GM21737 (cell line): ENCODE measurements at regions not wholly inside any gene's neighbourhood (a gene's known extent, or its start where the extent isn't known, plus 50 kb on each side); places are given as distances from the start of the nearest gene placed in this dataset.

Source experiments
- ATAC-seq: cut with Tn5 transposase; IDR thresholded peaks from one replicate; pipeline ENCODE4 v1.9.1; 2021; ENCODE audit warnings: mild to moderate bottlenecking, moderate library complexity; ENCODE audit not compliant: unreplicated experiment

DNA sequence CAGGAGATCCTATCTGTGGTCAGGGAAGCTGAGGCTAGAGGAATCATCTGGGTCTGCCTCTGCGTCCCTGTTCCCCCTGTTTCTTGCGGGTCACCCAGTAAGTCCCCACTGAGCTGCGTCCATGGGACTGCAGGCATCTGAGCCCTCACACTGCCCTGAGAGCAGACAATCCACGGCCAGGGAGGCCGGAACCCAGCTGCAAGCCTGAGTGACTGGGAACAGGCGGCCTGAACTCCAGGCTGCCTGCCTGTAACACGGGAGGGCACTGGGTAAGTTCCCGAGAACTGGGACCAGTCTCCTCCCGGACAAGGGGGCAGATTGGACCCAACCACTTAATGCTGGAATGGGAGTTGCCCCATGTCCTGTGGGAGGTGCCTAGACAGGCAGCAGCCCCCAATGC lies 727.4 kb downstream of the BRD1 start:
- ATAC-seq = no peak

DNA sequence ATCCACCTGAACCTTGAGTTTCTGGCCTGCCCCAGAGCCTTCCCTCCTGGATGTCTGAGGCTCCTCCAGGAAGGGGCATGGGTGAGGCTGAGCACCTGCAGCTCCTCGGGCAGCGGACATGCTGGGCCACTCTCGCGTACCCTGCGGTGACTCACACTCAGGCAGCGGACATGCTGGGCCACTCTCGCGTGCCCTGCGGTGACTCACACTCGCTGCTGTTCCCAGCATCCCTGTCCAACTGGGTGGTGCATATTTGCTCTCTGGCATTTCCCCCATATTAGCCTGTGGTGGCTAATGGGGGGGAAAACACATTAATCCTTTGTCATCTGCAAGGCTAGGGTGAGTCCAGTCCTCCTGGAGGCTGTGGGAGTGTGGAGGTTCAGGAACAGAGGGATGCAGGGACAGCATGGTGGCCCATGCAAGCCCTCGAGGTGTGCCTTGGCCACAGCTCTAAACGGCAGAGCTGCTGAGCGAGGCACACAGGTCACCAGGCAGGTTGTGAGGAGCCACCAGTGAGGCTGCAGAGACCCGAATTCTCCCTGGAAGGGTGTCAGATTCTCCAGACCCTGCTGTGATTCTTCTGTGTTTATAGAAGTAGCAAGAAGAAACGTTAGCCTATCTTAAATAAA lies 728.1 kb downstream of the BRD1 start:
- ATAC-seq = no peak

DNA sequence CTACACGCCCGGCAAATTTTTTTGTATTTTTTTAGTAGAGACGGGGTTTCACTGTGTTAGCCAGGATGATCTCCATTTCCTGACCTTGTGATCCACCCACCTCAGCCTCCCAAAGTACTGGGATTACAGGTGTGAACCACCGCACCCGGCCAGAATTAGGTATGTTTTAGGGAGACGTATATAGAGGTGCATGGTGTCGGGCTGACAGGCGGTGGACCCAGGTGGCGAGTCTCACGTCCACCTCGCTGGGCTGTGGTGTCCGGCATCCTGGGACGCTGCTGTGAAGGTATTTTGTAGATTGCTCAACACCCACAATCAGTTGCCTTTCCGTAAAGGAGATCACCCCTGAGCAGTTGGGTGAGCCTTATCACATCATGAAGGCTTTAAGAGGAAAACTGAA lies 728.6 kb downstream of the BRD1 start:
- ATAC-seq = no peak

DNA sequence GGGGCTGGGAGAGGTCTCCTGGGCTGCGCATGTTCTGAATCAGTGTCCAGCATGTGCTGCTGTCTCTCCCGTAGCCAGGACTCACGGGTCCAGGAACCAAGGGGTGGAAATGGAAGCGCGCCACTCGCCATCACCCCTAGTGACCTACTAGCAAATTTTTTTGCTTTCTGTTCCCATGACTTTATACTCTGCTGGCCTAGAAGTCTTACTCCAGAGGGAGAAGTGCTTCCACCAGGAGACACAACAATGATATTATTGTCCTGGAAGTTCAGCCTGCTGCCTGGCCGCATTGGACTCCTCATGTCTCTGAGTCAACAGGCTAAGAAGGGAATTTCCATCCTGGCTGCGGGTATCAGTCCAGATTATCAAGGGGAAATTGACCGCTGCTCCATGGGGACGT lies 729.7 kb downstream of the BRD1 start:
- no peak for ATAC-seq

DNA sequence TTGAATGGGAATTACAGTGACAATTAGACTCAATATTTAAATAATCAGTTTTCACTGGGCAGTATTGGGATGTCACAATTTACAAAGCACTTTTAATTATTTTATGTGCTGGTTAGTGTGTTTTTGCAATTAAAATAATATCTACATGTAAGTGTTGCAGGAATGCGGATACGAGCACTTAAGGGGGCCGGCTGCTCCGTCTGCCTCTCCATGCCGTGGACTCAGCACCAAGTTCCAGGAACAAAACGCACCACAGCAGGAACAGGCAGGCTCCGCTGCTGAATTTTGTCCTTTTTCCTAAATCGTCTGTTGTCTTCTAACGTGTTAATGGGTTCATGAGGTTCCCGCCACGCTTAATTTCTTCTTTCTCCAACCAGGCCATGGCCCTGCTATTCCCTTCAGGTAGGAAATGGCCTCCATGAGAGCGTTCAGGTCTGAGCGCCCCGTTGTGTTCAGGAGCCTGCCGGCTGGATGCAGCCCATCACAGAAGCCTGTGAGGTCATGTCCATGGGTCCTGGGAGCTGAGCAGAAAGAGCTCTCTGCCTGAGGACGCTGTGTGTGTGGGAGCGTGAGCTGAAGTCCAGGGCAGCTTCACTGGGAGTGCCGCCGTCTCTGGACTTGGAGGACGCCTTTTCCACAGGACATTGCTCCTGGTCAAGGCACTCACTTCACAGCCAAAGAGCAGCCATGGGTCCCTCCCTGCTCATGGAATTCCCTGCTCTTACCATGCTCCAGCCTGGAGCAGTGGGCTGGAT lies 730.3 kb downstream of the BRD1 start:
- ATAC-seq = no peak

DNA sequence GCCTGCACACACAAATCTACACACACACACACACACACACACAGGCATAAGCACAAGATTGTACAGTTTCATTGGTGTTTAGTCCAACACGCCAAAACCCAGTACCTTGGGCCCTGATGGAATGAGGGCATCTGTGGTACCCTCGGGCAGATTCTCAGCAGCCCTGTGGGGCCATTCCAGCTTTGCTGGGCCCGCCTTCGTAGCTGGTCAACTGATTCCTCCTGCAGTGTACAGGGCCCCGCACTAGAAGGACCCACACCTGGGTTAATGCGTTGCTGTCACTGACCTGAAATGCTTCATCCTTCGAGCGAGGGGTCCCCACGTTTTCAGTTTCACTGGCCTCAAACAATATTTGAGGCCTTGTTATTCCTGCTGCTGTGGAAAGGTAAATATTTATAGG lies 731.2 kb downstream of the BRD1 start:
- ATAC-seq = no peak

DNA sequence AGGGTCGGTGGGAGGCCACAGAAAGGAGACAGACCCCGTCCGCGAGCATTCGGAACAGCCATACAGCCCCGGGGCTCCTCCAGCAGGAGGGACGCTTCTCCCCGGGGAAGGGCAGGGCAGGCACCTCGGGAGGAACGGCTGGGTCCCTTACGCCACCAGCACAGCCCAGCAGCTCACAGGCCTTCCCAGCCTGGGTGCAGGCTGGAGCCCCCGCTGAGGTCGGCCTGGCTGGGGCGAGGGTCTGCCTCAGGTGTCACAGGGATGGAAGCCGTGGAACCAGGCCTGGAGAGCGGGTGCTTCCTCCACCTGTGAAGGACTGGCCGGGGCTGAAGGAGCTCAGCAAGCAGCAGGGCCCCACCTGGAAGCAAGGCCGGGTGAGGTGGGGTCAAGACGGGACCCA lies 732.3 kb downstream of the BRD1 start:
- no peak for ATAC-seq

DNA sequence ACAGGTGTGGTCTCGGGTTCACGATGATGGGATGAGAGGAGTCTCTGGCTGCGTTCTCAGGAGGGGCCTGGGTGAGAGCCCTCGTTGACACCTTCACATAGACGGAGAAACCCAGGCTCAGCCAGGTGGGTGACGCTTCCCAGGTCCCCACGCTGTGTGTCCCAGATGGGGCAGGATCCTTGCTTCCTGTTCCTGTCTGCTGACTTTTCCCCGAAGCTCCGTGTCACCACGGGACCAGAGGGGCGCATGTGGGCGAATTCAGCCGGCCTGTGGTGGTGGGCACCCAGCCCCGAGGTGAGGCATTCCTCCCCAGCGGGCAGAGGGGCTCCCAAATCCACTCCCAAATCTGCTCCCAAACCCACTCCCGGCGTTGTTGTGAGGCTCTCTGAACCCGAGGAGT lies 732.8 kb downstream of the BRD1 start:
- ATAC-seq = no peak

DNA sequence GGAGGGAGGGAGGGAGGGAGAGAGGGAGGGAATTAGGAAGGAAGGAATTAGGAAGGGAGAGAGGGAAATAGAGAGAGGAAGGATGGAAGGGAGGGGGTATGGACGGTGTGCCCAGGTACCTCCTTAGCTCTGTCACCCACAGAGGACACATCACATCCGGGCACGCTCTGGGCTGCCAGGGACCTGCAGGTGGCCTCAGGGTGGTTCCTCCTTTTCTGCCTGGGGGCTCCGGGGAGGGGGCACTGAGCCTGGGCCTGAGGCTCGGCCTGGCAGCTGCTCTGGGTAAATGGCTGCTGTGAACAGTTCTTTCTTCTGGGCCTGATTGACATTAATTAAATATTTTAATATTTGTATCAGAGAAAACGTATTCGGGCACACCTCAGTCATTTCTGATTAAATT lies 733.5 kb downstream of the BRD1 start:
- no peak for ATAC-seq

DNA sequence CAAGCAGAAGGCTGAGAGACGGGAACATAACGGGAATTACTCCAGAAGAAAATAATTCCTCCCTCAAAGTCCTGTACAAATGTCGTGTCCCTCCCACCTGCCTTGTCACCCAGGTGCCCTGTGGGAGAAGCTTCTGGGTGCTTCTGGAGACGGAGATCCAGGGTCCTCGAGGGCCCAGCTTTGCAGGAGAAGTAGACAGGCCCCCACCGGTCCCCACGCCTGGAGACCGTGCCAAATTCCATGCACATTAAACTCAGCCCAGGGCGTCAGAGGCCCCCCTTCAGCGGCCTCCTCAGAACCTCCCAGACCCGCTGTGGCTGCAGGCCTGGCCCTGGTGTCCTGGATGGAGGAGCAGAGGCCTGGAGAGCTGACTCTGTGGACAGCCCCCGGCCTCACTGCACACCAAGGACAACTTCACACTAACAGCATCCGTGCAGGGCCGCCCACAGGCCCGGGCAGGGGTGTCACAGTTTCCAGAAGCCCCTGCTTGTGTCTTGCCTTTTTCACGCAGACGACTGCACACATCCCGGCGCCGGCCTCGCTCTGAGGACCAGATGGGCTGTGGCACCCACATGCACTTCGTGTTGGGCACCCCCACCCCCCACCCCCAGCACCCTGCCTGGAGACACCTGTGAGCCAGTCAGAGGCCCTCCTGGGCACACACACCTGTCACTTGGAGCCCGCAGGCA lies 734.3 kb downstream of the BRD1 start:
- no peak for ATAC-seq

DNA sequence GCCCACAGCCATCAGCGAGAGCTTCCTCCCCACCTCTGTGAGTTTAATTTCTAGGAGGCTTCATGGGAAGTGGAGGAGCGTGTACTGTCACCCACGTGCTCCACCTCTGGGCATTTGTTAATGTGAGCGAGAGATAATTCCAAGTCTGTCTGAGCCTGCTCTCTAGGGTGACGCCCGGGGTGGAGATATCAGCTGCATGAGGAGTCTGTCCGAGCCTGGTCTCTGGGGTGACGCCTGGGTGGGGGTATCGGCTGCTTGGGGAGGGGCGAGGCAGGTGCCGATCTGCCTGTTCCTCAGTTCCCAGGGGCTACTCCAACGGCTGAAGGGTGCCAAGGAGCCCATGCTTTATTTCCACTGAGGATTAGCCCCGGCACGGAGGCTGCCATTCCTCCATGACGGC lies 735.0 kb downstream of the BRD1 start:
- no peak for ATAC-seq

DNA sequence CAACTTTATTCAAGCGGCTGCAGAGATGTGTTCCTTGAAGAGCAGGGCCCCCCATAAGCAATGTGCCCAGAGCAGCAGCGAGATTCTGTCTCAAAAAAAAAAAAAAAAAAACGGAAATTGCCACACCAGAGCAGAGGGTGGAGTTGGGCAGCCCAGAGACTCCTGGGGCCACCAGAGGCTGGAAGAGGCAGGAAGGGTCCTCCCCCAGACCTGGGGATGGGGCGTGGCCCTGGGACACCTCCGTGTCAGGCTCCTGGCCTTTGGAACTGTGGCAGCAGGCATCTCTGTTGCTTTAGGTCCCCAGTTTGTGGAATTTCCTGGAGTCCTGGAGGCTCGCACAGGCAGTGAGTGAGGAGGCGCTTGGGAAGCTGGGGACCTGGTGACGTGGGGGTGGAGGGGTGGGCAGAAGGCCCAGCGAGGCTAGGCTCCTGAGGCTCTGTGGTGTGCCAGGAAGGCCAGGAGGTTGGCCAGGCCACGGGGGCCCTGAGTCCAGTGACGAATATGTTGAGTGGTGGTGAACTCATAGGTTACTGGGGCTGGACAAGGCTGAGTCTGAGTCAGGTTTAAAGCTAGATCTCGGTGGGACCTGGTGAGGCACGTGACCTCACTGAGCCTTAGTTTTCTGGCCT lies 735.6 kb downstream of the BRD1 start:
- no peak for ATAC-seq

DNA sequence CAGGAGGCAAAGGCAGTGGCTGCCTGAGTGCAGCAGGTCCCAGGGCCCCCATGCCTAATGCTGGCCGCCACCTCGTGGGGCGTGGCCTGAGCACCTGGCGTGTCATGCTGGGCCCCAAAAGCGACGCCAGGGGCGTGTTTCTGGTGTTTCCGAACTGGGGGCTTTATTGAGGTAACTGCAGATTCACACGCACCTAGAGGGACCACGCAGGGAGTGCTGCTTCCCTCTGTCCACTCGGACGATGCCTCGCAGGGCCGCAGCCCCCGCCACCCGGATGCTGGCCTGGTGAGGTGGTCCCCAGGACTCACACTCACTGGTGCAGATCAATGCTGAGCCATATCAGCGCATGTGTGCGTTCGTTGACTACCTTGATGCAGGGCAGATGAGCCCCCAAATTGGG lies 736.2 kb downstream of the BRD1 start:
- ATAC-seq = no peak

DNA sequence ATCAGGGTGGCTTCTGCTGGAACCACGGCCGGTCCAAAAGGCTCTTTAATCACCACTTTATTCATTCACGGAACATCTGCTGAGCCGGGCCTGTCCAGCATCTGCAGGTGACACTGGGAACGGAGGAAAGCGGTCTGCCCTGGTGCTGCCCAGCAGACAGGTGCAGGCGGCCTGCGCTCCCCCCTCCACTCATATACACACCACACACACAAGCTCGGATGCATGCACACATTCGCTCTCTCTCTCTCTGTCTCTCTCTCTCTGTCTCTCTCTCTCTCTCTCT lies 736.9 kb downstream of the BRD1 start:
- no peak for ATAC-seq

DNA sequence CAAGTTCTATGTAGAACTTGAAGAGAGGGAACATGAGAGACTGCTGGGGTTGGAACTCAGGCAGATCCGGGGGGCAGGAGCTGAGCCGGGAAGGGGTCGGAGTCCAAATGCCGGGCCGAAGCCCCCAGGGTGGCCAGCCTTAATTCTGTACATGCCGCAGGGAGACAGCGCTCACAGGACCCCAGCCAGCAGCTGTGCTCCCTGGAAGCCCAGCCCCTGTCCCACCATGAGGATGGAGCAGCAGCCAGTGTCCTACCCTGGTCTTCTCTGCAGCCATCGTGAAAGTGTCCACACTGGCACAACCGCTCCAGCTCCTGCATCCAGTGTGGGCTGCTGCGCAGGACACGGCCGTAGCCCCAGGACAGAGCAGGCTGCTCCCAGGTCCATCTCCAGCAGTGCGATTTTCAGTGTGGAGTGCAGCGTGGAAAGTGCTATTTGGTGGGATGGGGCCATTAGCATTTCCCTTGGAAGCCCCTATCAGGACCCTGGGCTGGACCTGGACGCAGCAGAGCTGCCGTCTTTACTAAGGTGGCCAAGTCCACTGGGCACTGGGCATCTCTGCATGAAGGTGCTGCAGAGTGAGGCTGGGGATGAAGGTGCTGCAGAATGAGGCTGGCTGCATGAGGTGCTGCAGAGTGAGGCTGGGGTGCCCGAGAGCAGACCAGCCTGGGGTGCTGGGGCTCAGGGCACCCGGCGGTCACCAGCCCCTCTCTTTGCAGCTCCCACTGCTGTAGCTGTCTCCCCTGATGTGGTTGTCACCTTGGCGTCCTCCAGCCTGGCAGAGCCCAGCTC lies 737.4 kb downstream of the BRD1 start:
- no peak for ATAC-seq

DNA sequence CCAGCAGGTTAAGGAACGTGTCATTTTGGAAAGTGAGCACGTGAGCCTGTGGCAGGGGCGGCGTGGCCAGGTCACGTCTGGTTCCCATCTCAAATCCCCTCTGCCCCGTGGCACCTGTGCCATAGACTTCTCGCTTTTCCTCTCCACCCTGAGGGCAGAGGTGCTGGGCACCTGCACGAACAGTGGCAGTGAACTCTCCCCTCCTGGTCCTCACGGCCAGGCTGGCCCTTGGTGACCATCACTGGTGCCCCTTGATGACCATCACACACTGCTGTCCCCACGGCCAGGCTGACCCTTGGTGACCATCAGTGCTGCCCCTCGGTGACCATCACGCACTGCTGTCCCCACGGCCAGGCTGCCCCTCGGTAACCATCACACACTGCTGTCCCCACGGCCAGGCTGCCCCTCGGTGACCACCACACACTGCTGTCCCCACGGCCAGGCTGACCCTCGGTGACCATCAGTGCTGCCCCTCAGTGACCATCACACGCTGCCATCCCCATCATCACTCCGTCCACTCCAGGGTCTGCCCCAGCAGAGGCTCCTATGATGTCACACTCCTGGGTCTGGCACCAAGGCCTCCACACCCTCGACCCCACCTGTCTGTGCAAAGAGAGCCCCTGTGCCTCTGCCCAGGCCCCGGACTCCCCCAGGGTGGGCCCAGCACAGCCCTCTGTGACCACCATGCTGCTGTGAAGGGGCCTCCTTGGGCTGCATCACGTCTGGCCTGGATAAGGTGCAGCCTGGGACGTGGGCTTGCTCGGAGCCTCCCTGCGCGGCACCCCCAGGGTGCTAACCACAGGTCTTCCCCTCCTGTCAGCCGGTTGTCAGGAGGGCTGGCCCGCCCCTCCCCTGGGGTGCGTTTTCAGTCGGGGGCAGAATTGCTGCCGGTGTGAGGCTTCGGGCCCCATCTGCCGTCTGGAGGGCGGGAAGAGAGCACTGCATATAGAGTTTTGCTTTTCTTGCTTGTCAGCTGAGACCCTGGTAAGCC lies 738.6 kb downstream of the BRD1 start:
- no peak for ATAC-seq

DNA sequence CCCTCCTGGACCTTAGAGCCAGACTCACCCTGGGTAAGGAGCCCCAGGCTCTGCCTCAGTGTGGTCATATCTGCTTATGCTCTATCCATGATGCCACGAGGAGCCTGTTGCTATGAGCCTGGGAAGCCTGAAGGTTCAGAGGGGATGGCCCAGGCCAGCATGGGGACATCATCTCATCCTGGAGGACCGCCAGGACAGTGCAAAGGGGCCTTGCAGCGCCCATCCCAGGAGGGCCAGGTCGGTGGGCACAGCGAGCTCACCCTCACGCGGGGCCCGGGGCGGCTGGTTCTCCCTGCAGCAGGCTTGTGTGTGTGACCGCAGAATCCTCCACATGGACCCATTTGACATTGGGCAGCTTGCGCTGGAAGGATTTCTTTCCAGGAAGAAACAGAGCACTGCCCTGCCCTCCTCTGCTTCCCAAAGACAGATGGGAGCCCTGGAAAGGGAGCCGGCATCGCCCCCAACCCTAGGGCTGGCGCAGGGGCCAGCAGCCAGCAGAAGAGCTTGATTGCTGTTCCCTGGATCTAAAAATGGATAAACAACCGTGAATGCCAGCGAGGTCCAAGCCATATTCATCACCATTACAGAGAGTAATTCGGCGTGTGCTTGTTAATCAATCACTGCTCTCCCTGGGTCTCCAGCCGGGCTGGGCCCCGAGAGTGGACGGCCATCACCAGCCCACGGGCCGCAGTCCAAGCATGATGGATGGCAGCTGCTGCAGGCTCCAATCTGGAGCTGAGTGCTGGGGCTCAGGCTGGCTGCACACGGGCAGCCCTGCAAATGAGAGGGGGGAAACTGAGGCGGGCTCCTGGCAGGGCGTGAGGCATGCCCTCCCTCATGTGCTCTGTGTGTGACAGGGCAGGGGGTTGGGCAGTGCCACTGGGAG lies 739.7 kb downstream of the BRD1 start:
- ATAC-seq = no peak

DNA sequence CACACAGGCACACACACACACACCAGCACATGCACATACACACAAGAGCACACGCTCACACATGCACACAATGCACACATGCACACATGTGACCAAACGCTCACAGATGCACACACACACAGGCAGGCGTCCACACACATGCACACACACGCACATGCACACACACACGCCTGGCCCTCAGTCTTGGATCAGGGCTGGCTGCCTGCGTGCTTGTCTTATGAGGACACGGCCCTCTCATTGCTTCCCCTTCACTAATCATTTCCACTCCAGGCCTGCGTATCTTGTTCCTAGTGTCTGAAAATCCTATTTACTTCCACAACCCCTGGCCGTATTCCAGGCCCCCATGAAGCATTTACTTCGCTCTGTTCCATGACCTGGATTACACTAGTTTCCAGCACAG lies 740.5 kb downstream of the BRD1 start:
- ATAC-seq = no peak

DNA sequence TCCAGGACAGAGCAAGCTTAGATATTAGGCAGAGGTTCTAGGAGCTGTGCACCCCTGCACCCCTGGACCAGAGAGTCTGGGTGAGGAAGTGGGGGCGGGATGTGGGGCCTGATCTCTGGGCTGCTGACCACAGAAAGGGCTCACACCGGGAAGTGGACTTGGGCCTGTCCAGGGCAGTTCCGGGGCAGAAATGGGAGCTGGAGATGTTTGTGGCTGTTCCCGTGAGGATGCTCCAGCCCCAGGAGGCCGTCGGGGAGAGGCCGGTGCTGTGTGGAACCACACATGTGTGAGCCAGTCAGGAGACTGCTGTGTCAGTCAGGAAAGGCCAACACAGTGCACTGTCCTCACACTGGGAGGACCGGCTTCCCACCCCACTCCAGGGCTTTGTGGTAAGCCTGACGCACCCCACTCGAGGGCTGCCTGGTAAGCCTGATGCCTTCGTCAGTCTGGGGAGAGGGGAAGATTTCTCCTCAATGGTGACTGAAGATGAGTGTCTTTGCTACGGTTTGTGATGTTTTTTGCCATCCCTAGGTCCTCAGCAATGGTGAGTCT lies 741.0 kb downstream of the BRD1 start:
- no peak for ATAC-seq
